ENCODE measurements at regions not wholly inside any gene's neighbourhood (a gene's known extent, or its start where the extent isn't known, plus 50 kb on each side); places are given as distances from the start of the nearest gene placed in this dataset.

DNA sequence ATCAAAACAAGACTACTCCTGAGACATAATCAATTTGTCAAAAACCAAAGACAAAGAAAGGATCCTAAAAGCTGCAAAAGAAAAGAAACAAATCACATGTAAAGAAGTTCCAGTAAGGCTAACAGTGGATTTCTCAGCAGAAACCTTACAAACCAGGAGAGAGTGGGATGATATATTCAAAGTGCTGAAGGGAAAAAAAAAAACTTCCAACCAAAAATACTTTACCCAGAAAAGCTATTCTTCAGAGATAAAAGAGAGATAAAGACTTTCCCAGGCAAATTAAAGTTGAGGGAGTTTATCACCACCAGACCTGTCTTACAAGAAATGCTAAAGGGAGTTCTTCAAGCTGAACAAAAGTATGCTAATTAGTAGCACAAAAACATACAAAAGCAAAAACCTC is 91.9 kb upstream of the PPP2R5C start:
- POLR2A ChIA-PET: no interaction called here
- H3K9ac ChIP-seq (ENCODE audit: control insufficient read depth, insufficient read depth, low read length): no peak overlapping the region
- intact Hi-C loops (cut with micrococcal nuclease; ENCODE audit: unreplicated experiment) (no loop called here), in situ Hi-C loops (cut with MboI) (no loop called here)
- H2AFZ ChIP-seq (ENCODE audit: control insufficient read depth, low read depth, low read length): no peak overlapping the region
- no peaks in the 10 kb centered on the region; the same call in 2 of the 3 replicates for H3K9me3 ChIP-seq (replicated peaks; ENCODE audit: control insufficient read depth, insufficient read depth, low read length)
- H3K27ac ChIP-seq (ENCODE audit: control insufficient read depth, insufficient read depth): no peak overlapping the region
- FAIRE-seq: no peak
- no peaks in the 10 kb centered on the region for H3K27me3 ChIP-seq (replicated peaks in 1 of 2; ENCODE audit: control insufficient read depth in 2 of 2, insufficient read depth in 2 of 2, low read length in 1 of 2)
- BruUV-seq (replicated peaks): no TSS peak
- CTCF ChIA-PET: interaction anchor here (0.6 kb wide), 1 partner anchor 30 kb away, joined by 3 read pairs; no protein-coding TSS in a partner anchor
- no peak overlapping the region for H3K4me2 ChIP-seq (ENCODE audit: control insufficient read depth, insufficient read depth)
- no peak for ATAC-seq
- H3K4me3 ChIP-seq: no peak overlapping the region
- SMC1A ChIA-PET (ENCODE audit: uncharacterized antibody, unreplicated experiment): interaction anchor here (0.6 kb wide), 1 partner anchor 319 kb away, joined by 4 read pairs; no protein-coding TSS in a partner anchor
- H3K36me3 ChIP-seq (ENCODE audit: control insufficient read depth in 2 of 2, insufficient read depth in 2 of 2, low read length in 1 of 2): no peaks in the 10 kb centered on the region
- no peak for DNase-seq (ENCODE audit: low read depth, low spot score)
- TF ChIP-seq POLR2A (IDR thresholded peaks at IDR 0.05; ENCODE audit: low read depth, low read length) (no peak), RFX5 (IDR thresholded peaks at IDR 0.05; ENCODE audit: low read depth, low read length) (no peak), JUND (IDR thresholded peaks at IDR 0.05; ENCODE audit: low read depth, low read length) (no peak), PKNOX1 (IDR thresholded peaks at IDR 0.05) (no peak), NR2C1 (IDR thresholded peaks at IDR 0.05) (no peak), CREB1 (IDR thresholded peaks at IDR 0.05; ENCODE audit: low read depth) (no peak), MLLT1 (IDR thresholded peaks at IDR 0.05) (no peak), EGR1 (IDR thresholded peaks at IDR 0.05; ENCODE audit: borderline replicate concordance in 1 of 2, low read depth in 2 of 2, low read length in 2 of 2) (no peak), PML (IDR thresholded peaks at IDR 0.05; ENCODE audit: low read length) (no peak)
- RAD21 ChIA-PET (ENCODE audit: unreplicated experiment): no interaction called here
- no peaks in the 10 kb centered on the region for H3K4me1 ChIP-seq (ENCODE audit: control insufficient read depth, insufficient read depth, low read length)
- no peaks in the 10 kb centered on the region for H4K20me1 ChIP-seq (ENCODE audit: control insufficient read depth, insufficient read depth)
- no peaks in the 10 kb centered on the region for H3K79me2 ChIP-seq (ENCODE audit: control insufficient read depth, insufficient read depth, low read length)

Measured in GM12878 (cell line).